Stimulated activated CD4-positive, alpha-beta T cell treated with anti-CD3 and anti-CD28 coated beads, TNF-alpha, amount 100 ng/mL, for 24 hours (primary cell): ENCODE measurements at regions not wholly inside any gene's neighbourhood (a gene's known extent, or its start where the extent isn't known, plus 50 kb on each side); places are given as distances from the start of the nearest gene placed in this dataset.

ENCODE experiments used
- DNase-seq, 3 experiments: peaks; one replicate each; pipeline ENCODE4 v3.0.0-alpha.2; 2020; ENCODE audit warnings: low read depth in 3 of 3

DNA sequence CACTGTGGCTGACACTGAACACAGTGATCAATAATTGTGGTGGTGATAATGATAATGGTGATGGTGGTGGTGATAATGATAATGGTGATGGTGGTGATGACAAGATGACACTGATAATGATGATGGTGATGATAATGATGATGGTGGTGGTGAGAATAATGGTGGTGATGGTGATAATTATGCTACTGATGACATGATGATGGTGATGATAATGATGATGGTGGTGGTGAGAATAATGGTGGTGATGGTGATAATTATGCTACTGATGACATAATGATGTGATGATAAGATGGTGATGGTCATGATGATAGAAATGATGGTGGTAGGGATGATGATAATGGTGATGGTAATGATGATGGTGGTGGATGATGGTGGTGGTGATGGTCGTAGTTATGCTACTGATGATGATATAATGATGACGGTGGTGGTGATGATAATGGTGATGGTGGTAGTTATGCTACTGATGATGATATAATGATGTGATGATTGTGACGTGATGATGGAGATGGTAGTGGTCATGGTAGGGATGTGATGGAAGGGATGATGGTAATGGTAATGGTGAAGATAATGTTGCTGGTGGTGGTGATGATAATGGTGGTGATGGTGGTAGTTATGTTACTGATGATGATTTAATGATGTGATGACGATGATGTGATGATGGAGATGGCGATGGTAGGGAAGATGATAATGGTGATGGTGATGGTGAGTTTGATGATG is 356.5 kb upstream of the CDH4 start:
- no peak for DNase-seq

DNA sequence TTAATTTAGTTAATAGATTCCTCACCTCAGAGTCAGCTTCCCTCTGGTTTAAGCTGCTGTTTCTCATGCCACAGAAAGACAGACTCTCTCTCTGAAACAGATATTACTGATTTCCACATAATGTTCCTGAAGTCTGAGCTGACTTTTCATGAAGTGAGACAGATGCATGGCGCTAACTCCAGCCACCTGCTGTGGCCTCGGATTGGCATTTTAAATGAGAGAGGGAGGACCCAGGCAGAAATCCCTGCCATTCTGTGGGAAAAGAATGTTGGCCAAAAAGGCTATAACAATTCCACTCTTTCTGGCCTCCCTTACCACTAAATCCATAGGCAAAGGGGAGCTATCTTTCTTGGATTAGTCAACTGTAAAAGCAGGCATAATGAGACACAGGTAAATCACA is 354.1 kb upstream of the CDH4 start:
- no peak for DNase-seq

DNA sequence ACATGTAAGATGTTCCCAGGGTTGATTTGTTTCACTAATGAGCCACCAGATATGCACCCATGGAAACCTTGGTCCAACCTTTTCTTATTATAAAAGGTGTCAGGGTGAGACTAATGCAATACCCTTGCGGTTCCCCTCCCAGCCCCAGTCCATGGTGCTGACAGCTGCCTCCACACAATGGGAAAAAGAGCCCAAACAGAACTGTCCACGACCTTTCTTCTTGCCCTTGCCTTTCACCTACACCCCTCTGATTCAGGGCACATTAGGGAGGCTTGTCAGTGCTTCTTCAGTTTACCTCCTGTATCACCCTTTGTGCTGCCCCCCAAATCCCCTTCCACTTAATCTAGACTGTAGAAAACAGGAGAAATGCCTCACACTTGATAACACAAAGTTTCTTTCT is 352.7 kb upstream of the CDH4 start:
- DNase-seq: no peak

DNA sequence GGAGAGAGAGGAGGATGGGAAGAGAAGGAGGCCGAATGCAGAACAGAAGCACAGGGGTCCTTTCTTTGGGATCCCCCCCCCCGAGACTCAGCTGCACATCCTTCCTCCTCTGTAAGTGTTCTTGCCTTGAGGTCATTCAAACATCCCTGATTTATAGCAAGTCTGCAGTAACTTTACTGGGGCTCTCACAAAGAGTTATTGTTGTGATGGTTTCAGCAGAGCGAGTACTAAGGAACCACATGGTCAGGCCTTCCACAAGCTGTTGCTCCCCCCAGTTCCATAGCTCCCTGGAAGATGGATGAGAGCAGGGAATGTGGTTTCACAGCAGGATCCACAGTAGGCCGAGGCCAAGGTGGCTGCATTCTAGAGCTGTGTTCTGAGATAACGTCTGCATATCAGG is 351.4 kb upstream of the CDH4 start:
- no peak for DNase-seq

DNA sequence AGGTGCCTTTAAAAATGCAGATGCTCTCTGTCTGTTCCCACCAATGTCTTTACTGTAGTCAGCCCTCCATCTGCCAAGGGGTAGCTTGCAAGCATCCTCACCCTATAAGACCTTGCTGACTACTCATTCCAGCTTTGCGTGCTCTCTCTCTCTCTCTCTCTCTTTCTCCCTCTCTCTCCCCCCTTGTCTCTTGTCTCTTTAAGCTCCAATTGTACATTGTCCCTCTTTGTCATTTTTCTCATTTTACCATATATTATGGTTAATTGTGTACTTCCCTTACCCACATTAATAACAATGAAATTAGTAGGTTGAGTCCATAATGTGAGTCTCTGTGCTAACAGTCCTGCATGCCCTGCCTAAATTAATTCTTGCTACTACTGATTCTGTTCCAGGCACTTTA is 350.2 kb upstream of the CDH4 start:
- no peak for DNase-seq

DNA sequence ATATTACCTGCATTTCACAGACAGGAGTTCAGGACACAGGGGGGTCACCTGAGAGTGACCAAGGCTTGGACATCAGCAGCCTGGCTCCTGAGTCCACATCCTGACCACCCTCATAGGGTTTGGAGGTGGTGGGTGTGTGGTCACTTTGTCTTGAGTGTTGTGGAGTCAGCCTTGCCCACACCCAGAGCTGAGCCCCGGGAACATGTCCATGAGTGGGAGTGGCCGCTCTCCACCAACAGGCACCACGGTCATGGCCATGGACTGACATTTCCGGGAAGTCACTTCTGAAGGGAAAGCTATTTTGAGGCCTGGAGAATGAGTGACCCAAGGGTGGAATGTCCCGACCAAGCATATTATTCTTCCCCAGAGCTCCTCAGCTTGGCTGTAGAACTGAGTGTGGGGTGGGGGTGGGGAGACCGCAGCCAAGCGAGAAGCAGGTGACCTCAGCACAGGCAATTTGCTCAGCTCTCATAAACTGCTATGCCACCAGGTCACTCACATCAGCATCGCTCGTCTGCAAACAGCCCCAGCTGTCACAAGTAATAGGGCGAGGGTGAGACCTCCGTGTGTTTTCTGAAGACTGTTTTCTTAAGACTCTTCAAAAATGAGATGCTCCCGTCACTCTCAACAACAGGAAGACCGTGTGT is 348.6 kb upstream of the CDH4 start:
- DNase-seq: no peak

DNA sequence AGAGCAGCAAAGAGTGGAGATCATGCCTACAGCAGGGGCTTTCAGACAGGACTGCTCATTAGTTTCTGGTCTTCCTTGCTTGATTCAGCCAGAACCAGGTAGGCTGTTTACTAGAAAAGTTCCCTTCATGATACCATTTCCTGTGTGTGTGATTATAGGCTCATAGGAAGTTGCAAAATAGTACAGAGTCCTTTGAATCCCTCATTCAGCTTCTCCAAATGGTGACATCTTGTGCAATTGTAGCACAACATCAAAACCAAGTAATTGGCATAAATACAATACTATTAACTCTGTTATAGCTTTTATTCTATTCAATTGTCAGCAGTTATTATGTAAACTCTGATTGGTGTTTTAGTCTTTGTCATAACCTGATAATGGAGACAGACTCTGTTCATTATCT is 347.3 kb upstream of the CDH4 start:
- DNase-seq: no peak

DNA sequence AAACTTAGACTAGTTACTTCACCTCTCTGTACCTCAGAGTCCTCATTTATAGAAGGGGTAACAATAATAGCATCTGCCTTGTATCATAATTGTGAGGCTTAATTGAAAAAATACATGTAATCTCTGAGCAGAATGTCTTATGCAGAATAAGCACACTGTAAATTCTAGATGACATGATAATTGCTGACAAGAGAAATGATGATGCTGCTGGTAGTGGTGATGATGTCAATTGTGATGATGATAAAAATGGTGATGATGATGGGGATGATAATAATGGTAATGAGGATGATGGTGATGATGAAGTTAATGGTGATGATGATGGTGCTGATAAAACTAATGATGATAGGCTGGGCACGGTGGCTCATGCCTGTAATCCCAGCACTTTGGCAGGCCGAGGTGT is 346.1 kb upstream of the CDH4 start:
- no peak for DNase-seq

DNA sequence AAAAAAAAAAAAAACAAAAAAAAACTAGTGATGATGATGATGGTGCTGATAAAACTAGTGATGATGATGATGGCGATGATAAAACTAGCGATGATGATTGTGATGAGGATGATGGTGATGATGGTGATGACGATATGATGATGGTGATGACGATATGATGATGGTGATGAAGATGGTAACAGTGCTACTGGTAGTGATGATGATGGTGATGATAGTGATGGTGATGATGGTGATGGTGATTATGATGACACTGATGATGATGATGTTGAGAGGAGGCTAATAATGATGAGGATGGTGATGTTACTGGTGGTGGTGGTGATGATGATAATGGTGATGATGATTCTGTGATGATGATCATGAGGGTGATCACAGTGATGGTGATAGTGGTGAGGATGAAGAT is 345.5 kb upstream of the CDH4 start:
- DNase-seq: no peak

DNA sequence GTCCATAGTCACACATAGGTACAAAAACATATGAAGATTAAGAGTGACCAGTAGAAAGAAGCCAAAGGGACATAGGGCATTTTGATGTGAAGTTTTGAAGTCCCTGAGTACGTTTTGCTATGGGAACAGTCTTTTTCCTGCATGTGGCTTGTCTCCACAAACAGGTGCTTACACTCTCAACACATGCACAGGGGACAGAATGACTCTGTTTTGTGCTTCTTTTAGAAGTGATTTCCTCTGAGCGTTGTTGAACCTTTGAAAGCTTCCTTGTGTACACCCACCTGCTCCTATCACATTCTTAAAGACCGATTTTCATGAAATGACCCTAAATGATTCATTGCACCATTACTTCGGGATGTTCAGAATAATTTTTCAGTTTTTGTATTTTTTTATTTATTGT is 338.8 kb upstream of the CDH4 start:
- no peak for DNase-seq

DNA sequence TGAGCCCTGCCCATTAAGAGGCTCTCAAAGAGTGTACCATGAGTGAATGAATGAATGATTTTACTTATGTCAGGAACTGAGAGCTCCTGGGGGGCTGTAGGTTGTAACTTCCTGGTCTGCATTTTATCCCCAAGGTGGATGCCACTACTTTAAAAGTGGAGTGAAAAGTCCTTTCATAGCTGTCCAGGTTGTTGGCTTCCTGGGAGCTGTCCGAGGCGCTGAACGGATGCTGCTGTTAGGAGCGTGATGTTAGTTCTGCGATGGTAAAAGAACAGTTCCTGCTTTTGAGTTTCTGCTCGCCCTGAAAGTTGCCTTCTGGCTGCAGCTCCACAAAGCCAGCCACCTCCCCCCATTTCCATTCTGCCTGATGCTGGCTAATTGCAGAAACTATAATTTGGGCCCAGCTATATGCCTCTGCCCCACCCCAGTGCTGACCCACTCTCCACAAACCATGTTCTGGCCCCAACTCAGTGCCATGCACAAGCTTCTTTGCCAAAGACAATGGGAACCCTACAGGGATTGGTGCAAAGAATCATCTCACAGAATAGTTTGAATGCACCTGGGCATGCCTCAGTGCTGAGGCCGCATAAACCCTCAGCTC is 330.9 kb upstream of the CDH4 start:
- DNase-seq: peak in 1 of 3 experiments; percentile 13

DNA sequence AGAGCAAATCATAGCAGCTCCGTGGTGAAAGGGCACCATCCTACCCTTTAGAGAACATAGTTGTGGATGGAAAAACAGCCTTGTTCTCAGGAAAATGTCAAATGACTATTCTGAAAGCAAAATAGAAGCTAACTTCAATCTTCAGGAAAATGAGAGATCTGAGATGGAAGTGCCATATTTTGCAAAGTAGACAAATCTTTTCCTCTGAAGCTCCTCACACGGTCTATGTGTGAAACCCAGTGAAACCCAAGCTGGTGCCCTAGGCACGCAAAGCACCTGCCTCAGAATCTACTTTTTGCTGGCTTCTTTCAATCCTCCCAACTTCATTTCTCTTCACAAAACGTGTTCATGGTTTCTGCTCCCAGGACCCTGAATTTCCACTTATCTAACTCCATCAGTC is 325.2 kb upstream of the CDH4 start:
- no peak for DNase-seq

DNA sequence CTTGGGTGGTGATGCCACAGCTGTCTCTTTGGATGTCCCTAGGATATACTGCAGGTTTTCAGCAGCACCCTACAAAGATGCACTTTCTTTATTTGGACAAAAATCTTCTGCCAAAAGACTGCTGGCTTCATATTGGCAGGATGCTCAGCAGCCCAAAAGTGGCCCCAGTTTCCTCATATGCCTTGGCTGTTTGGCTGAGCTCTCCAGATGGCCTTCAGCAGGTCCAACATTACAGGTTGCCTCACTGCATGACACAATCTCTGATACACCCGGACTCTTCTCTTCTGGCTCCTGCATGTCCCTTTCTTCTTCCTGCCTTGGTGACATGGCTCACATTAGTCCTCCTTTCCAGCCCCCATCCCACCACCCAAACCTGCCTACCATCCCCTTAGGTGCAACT is 323.7 kb upstream of the CDH4 start:
- DNase-seq: no peak

DNA sequence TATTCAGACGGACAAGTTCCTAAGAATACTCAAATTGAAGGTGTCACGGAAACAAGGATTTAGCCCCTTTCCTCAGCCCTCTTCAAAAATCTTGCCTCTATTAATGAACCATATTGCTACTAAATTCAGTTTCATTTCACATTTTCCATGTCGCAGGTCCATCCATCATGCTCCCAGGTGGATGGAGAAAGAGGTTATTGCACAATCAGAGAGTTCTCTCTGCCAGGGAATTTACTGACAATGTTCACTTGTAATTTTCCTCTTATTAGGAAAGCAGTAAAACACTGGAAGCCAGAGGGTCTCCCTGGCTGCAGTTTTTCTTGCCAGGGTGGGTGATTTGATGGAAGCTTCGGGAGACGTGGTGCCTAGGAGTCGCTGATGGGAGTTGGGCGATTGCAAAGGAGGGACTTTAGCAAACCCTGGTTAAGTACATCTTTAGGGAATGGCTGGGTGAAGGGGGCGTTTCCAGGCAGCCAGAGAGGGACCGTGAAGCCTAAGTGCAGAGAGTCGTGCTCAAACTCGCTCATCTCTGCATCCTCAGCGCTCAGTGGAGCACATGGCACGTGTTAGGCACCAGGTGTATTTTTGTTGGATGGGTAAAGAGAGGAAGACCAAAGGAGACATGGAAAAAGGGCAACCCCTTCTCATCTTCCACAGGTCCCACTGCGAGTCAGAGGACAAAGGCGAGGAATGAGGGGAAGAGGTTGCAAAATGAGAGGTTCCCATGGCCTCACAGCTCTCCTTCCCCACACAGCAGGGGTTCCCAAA is 321.9 kb upstream of the CDH4 start:
- no peak for DNase-seq

DNA sequence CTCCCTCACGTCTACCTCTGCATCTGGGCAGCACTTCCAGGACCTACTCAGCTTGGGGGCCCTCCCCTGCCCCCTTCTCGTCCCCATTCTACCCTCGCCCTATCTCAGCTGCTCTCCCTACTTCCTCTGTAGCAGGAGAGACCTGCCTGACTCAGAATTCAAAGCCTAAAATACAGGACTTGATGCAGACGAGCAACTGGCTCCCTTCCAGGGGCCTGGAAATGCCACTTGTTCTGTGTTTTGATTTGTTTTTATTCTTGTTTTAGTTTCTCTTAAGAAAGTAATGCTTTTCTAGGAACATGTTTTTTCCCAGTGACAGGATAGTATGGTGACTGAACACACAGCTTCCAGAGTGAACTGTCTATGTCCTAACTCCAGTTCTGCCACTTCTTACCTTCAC is 320.4 kb upstream of the CDH4 start:
- no peak for DNase-seq

DNA sequence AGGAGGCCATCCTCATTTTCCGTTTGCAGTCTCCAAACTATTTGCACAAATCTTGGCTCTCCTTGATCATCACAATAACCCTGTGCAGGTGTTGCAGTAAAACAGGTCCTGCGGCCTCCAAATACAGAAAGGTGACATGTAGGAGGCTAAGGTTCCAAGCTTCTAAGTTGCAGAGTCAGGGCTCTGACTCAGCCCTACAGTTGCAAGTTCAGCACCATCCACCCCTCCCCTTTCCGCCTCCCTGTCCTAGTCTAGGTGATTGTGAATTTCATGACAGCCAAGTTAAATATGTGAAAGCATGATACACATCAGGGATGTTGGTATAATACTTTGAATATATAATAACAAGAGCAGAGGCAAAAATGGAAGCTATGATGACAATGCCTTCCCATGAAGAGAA is 317.3 kb upstream of the CDH4 start:
- DNase-seq: no peak

DNA sequence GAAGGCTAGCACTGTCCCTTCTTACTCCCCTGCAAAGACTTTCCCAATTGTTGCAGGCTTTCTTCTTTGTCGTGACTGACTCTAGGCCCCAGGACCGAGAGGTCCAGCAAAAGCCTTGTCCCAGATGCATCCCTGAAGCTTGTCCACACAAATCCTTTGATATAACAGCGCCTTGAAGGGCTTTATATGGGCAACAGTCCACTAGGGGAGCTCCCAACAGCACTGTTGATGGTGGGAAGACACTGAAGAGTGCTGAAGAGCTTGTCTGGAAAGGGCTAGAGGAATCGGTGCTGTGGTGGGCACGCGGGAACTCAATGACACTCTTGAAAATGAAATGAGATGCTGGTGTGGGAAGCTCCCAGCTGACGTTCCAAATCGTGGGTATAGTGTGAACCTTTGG is 316.1 kb upstream of the CDH4 start:
- no peak for DNase-seq

DNA sequence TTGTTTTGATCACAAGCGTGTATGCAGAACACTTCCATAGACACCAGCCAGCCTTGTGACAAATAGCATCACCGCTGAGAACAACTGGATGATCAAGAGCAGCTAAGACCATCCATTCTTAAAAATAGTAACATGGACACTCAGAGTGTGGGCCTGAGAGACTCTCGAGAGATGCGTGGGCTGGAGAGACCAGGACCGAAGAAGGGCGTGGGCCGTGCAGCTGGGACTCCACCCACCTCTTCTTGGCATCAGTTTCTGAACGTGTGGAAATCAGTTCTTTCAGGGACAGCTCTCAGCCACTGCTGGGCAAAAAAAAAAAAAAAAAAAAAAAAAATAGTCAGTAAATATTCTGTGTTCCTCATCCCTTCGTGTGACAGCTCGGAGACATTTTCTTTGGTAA is 314.5 kb upstream of the CDH4 start:
- no peak for DNase-seq

DNA sequence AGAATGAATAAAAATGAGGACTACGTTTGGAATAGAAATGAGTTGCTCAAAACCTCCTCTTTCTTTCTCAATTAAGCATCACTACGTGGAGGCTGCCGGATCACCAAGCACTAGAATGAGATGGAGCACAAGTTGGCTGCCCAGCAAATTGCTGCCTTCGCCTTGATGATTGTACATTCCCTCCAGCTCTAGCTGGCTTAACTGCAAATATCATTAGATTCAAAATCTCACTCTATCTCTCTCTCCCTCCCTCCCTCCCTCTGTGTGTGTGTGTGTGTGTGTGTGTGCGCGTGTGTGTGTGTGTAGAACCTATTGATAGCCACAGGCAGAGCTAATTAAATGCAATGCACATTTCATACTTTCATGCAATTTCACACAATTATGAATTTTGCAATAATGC is 310.7 kb upstream of the CDH4 start:
- no peak for DNase-seq

DNA sequence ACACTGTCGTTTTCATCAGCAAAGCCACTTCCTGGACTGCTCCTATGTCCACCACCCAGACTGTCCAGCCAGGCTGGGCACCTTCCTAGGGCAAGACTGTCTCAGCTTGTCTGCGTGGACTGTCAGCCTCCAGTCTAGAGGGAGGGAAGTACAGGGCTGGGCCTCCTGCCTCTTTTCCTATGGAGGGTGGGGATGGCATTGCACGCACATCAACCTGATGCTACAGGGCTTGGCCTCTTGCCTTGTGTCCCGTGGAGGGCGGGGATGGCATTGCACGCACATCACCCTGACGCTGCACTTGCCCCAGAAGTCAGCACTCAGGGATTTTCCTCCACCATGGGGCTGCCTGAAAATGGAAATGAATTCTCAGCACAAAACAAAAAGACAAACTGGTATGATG is 304.2 kb upstream of the CDH4 start:
- DNase-seq: no peak

DNA sequence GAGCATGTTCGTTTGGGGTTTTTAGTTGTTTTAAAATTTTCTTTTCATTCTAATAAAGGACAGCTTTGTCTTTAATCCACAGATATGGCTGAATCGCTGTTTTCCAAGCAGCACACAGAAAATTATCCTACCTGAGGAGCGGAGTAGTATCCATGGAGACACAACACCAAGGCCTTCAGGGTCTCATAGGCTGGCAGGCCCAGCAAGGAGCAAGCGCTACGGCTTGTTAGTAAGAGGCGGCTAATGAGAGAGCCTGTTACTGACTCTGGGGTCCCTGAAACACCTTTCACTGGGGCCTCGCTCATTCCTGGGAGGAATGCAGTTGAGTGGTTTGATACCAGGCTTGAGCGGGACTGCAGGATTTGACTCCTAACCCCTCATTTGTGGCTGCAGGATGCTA is 303.8 kb upstream of the CDH4 start:
- no peak for DNase-seq

DNA sequence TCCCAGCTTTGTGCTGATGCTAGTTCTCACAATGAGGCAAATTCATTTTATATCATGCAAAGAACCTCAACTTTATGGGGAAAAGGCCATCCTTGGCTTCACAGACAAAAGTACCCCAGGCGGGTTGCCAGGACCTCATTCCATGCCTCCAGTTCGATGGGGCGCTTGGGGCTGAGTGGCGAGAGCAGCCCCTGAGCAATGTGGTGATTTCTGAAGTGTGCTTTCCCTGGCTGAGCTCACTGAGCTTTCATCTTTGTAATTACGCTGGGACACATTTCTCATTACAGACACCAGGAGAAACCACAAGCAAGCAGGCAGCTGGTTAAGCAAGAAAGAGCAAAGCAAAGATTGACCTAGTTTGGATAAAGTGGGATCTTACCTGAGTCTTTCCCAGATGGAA is 301.5 kb upstream of the CDH4 start:
- DNase-seq: no peak

DNA sequence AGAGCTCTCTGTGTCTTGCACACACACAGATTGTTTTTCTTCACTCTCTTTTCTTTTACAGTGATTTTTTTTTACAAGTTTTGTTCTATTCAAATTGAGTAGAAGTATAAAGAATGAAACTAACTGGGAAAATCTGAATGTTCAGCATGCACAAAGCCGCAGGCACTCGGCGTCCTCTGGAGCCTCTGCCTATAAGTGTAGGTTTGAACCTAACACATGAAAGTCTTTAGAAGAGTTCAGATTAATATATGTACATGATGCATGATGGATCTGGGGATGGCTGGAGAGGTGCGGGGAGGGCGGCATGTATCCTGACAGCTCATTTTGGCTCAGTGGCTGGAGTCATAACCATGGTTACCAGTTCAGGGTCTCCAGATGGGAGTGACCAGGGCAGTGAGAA is 301.1 kb upstream of the CDH4 start:
- no peak for DNase-seq
